Body of pancreas (tissue), 4 donors: ENCODE measurements at regions not wholly inside any gene's neighbourhood (a gene's known extent, or its start where the extent isn't known, plus 50 kb on each side); places are given as distances from the start of the nearest gene placed in this dataset.

Source experiments
- POLR2A ChIP-seq, 3 donors: fragments of 450-650 bp; IDR thresholded peaks; one replicate each; pipeline ENCODE4 v1.6.1; 2016; ENCODE audit warnings: antibody characterized with exemption in 3 of 3, mild to moderate bottlenecking in 2 of 3
- TF ChIP-seq, protein P1 (sequence below), 7 experiments: fragments of 450-650 bp in 4 of 7; fragments of 200-600 bp in 3 of 7; sonication (generic) in 3 of 7; IDR thresholded peaks; one replicate each; pipeline ENCODE4 v1.5.1; 2016 to 2019; ENCODE audit warnings: antibody characterized with exemption in 7 of 7

DNA sequence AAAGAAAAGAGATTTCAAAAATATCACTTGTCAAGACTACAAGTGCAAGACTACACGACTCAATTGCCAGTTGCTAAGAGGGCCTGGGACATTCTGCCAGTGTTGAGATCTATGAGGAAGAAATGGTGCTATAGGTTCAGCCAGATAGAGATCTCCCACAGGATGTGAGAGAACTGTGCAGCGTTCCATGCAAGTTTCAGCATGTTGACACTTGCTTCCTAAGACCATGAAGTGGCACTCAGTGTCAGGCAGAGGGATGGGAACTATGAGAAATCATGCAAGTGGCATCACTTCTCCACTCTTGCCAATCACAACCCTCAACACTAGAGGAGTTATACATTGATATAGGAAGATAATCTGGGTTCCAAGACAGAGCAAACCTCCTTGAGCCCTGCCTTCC is 210.3 kb downstream of the CHRM2 start:
- TF ChIP-seq POLR2A (IDR thresholded peaks at IDR 0.05): no peak
- TF ChIP-seq, protein P1, sequence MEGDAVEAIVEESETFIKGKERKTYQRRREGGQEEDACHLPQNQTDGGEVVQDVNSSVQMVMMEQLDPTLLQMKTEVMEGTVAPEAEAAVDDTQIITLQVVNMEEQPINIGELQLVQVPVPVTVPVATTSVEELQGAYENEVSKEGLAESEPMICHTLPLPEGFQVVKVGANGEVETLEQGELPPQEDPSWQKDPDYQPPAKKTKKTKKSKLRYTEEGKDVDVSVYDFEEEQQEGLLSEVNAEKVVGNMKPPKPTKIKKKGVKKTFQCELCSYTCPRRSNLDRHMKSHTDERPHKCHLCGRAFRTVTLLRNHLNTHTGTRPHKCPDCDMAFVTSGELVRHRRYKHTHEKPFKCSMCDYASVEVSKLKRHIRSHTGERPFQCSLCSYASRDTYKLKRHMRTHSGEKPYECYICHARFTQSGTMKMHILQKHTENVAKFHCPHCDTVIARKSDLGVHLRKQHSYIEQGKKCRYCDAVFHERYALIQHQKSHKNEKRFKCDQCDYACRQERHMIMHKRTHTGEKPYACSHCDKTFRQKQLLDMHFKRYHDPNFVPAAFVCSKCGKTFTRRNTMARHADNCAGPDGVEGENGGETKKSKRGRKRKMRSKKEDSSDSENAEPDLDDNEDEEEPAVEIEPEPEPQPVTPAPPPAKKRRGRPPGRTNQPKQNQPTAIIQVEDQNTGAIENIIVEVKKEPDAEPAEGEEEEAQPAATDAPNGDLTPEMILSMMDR (IDR thresholded peaks at IDR 0.05): no peak
